ENCODE measurements at regions not wholly inside any gene's neighbourhood (a gene's known extent, or its start where the extent isn't known, plus 50 kb on each side); places are given as distances from the start of the nearest gene placed in this dataset.
"Not testable (repeated sequence)": the region's sequence is repeated elsewhere in the genome, so short reads cannot be mapped to it uniquely, and the experiment has no call there.

DNA sequence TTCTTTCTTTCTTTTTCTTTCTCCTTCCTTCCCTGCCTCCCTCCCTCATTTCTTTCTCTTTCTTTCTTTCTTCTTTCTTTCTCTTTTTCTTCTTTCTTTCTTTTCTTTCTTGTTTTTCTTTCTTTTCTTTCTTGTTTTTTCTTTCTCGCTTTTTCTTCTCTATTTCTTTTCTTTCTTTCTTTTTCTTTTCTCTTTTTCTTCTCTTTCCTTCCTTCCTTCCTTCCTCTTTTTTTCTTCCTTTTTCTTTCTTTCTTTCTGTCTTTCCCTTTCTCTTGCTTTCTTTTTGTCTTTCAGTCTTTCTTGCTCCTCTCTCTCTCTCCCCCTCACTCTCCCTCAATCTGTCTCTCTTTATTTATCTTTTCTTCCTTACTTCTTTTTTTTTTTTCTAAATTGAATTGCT is 472.0 kb upstream of the CHRM3 start:
- TF ChIP-seq POLR2AphosphoS5 (IDR thresholded peaks at IDR 0.05), result no peak
- TF ChIP-seq POLR2A (IDR thresholded peaks at IDR 0.05), result no peak
- TF ChIP-seq CTCF (IDR thresholded peaks at IDR 0.05), result no peak
- no peak for TF ChIP-seq EP300 (IDR thresholded peaks at IDR 0.05)
- intact Hi-C loops (cut with DNase I), result no loop called here
- Histone ChIP-seq H3K9me3 (no peaks in the 10 kb centered on the region), H3K27me3 (no peaks in the 10 kb centered on the region), H3K4me1 (no peaks in the 10 kb centered on the region), H3K36me3 (no peaks in the 10 kb centered on the region), H3K27ac (no peak overlapping the region), H3K4me3 (no peak overlapping the region)
- 86 to 88% methylated on average over 1 of the region's 1 CpG for WGBS, 2 donors
- DNase-seq, result no peak

- 57 to 70% methylated on average over 2 of the region's 2 CpGs for WGBS, 2 donors
- H3K4me1 ChIP-seq, result no peaks in the 10 kb centered on the region
- no peak for TF ChIP-seq POLR2AphosphoS5 (IDR thresholded peaks at IDR 0.05)
- TF ChIP-seq EP300 (IDR thresholded peaks at IDR 0.05), result no peak
- no peak for TF ChIP-seq POLR2A (IDR thresholded peaks at IDR 0.05)
- no peak for TF ChIP-seq CTCF (IDR thresholded peaks at IDR 0.05)
- no peaks in the 10 kb centered on the region for H3K27me3 ChIP-seq
- no peak for DNase-seq
- no peak overlapping the region for H3K4me3 ChIP-seq
- H3K27ac ChIP-seq, result no peak overlapping the region
- no peaks in the 10 kb centered on the region for H3K36me3 ChIP-seq
- intact Hi-C loops (cut with DNase I), result no loop called here
- no peaks in the 10 kb centered on the region for H3K9me3 ChIP-seq
These were observed 473.2 kb upstream of the CHRM3 start for GRCh38 chr1:238913210-238913609.

DNA sequence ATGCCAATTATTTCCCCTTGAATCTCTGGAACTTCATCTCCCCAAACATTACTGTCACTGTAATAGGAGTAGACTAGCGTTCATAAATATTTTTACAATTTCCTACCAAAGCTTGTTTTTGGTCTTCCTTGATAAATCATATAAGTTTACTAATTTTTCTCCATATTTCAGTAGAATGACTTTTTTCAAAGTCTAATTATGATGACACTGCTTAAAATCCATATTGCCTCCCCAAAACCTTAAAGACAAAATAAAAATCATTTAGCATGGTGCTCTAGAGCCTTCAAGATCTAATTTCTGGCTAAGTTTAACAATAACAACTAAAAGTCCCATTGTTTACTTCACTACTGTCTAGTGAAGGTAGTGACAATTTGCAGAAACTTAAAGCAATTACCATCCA is 474.2 kb upstream of the CHRM3 start:
- TF ChIP-seq CTCF (IDR thresholded peaks at IDR 0.05) (no peak), POLR2A (IDR thresholded peaks at IDR 0.05) (no peak), EP300 (IDR thresholded peaks at IDR 0.05) (no peak), POLR2AphosphoS5 (IDR thresholded peaks at IDR 0.05) (no peak)
- Histone ChIP-seq H3K9me3 (no peaks in the 10 kb centered on the region), H3K4me3 (no peak overlapping the region), H3K4me1 (no peaks in the 10 kb centered on the region), H3K27me3 (no peaks in the 10 kb centered on the region), H3K27ac (no peak overlapping the region), H3K36me3 (no peaks in the 10 kb centered on the region)
- intact Hi-C loops (cut with DNase I), result no loop called here
- DNase-seq, result no peak
- 69 to 78% methylated on average over 1 of the region's 1 CpG for WGBS, 2 donors

DNA sequence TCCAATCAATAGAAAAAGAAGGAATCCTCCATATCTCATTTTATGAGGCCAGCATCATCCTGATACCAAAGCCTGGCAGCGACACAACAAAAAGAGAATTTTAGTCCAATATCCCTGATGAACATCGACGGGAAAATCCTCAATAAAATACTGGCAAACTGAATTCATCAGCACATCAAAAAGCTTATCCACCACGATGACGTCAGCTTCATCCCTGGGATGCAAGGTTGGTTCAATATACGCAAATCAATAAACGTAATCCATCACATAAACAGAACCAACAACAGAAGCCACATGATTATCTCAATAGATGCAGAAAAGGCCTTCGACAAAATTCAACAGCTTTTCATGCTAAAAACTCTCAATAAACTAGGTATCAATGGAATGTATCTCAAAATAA is 483.6 kb upstream of the CHRM3 start:
- DNase-seq; H3K36me3 ChIP-seq; H3K27me3 ChIP-seq; H3K27ac ChIP-seq; H3K9me3 ChIP-seq; H3K4me3 ChIP-seq; intact Hi-C loops (cut with DNase I); H3K4me1 ChIP-seq: not testable (repeated sequence)
- 92 to 95% methylated on average over 8 of the region's 8 CpGs for WGBS, 2 donors

DNA sequence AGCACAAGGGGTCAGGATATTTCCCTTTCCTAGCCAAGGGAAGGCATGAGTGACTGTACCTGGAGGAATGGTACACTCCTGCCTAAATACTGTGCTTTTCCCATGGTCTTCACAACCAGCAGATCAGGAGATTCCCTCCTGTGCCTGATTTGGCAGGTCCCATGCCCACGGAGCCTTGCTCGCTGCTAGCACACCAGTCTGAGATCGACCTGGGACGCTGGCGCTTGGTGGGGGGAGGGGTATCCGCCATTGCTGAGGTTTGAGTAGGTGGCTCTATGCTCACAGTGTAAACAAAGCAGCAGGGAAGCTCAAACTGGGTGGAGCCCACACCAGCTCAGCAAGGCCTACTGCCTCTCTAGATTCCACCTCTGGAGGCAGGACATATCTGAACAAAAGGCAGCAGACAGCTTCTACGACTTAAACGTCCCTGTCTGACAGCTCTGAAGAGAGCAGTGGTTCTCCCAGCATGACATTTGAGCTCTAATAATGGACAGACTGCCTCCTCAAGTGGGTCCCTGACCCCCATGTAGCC is 486.0 kb upstream of the CHRM3 start:
- no peak overlapping the region for H3K4me3 ChIP-seq
- no peaks in the 10 kb centered on the region for H3K27me3 ChIP-seq
- no peaks in the 10 kb centered on the region for H3K36me3 ChIP-seq
- no peak for TF ChIP-seq EP300 (IDR thresholded peaks at IDR 0.05)
- no peak for TF ChIP-seq POLR2A (IDR thresholded peaks at IDR 0.05)
- no peak for TF ChIP-seq CTCF (IDR thresholded peaks at IDR 0.05)
- TF ChIP-seq POLR2AphosphoS5 (IDR thresholded peaks at IDR 0.05), result no peak
- H3K4me1 ChIP-seq, result no peaks in the 10 kb centered on the region
- intact Hi-C loops (cut with DNase I), result no loop called here
- no peaks in the 10 kb centered on the region for H3K9me3 ChIP-seq
- no peak overlapping the region for H3K27ac ChIP-seq
- 92% methylated on average over 8 of the region's 8 CpGs for WGBS, 2 donors
- no peak for DNase-seq

Data from sigmoid colon (tissue), 6 donors.